HUES48 (cell line): ENCODE measurements at regions not wholly inside any gene's neighbourhood (a gene's known extent, or its start where the extent isn't known, plus 50 kb on each side); places are given as distances from the start of the nearest gene placed in this dataset.

Experiments used
- H3K27ac ChIP-seq: one replicate; pipeline ENCODE4 v1.7.0; 2013; ENCODE audit warnings: low read depth, low read length, inconsistent platforms
- H3K27me3 ChIP-seq: 2 replicates; pipeline ENCODE4 v1.6.1; 2013; ENCODE audit warnings: mild to moderate bottlenecking, low read length; ENCODE audit not compliant: control insufficient read depth, insufficient read depth
- H3K36me3 ChIP-seq: 2 replicates; pipeline ENCODE4 v1.6.1; 2013; ENCODE audit warnings: low read length; ENCODE audit not compliant: control insufficient read depth, insufficient read depth
- H3K4me1 ChIP-seq: 2 replicates; pipeline ENCODE4 v1.6.1; 2013; ENCODE audit warnings: mild to moderate bottlenecking, low read length; ENCODE audit not compliant: control insufficient read depth, insufficient read depth
- H3K4me3 ChIP-seq: 2 replicates; pipeline ENCODE4 v1.5.1; 2013; ENCODE audit warnings: mild to moderate bottlenecking, low read depth, low read length
- H3K9ac ChIP-seq: 2 replicates; pipeline ENCODE4 v1.6.1; 2013; ENCODE audit warnings: mild to moderate bottlenecking, low read depth, low read length, moderate library complexity
- H3K9me3 ChIP-seq: 2 replicates; pipeline ENCODE4 v1.6.1; 2013; ENCODE audit warnings: low read length; ENCODE audit not compliant: control insufficient read depth, insufficient read depth

DNA sequence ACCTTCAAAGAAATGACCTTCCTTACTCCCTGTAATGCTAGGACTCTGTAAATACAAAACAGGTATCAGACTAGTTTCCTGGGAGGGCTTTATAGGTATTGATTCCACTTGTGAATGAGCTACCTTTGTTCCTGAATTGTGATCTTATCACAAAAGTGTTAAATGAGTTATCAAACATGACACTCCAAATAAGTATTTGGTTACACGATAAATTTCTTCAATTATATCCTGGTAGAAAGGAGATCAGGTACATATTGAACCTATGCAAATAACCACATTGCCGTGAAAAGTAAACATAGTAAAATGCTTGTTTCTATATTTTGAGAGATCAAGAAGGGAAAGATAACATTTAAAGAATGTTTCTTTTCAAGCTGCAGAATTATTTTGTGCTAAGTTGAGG lies 285.3 kb downstream of the HIVEP2 start:
- Histone ChIP-seq H3K4me1 (no peaks in the 10 kb centered on the region), H3K27ac (no peak overlapping the region), H3K9me3 (peaks cover 18% of the 10 kb centered on the region), H3K36me3 (no peaks in the 10 kb centered on the region), H3K9ac (no peak overlapping the region), H3K4me3 (no peak overlapping the region), H3K27me3 (no peaks in the 10 kb centered on the region)

- no peak overlapping the region for H3K27ac ChIP-seq
- no peaks in the 10 kb centered on the region for H3K4me1 ChIP-seq
- H3K9ac ChIP-seq: no peak overlapping the region
- no peaks in the 10 kb centered on the region for H3K36me3 ChIP-seq
- no peak overlapping the region for H3K4me3 ChIP-seq
- peaks cover 20% of the 10 kb centered on the region for H3K9me3 ChIP-seq
- no peaks in the 10 kb centered on the region for H3K27me3 ChIP-seq
These were observed 279.6 kb downstream of the HIVEP2 start for GRCh38 chr6:142665393-142665792.

DNA sequence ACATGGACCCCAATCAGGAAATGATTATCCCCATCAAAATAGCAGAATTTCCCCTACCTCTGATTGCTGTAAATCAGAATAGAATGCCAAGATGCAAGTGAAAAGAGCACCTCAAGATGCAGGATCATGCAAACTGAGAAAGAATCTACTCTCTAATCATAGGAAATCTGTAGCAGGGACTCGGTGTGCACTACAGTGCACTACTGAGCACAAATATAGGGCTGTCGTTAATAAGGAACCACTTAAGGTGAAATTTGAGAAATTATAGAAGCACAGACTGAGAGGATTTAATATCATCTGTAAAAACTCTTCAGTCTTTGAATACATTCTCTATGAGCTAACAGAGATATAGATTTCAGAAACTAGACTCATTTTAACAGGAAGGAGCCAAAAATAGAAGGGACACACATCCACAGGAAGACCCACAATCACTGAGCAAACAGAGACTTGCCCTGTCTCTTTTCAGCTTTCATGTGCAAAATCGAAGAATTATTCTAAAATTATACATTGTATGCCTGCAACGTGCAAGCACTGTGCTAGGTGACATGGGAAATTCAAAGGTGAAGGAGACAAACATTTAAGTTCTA lies 278.3 kb downstream of the HIVEP2 start:
- H3K36me3 ChIP-seq: no peaks in the 10 kb centered on the region
- peaks cover 20% of the 10 kb centered on the region for H3K9me3 ChIP-seq
- H3K4me3 ChIP-seq: no peak overlapping the region
- H3K9ac ChIP-seq: no peak overlapping the region
- no peaks in the 10 kb centered on the region for H3K27me3 ChIP-seq
- H3K27ac ChIP-seq: no peak overlapping the region
- H3K4me1 ChIP-seq: no peaks in the 10 kb centered on the region

- Histone ChIP-seq H3K27me3 (no peaks in the 10 kb centered on the region), H3K4me1 (peaks cover 5% of the 10 kb centered on the region; the same call in 1 of the 2 replicates), H3K27ac (no peak overlapping the region), H3K4me3 (no peak overlapping the region), H3K36me3 (no peaks in the 10 kb centered on the region), H3K9me3 (0 out of 2 replicates have a peak, but pooled peaks cover 2% of the 10 kb centered on the region), H3K9ac (no peak overlapping the region)
These were observed 275.3 kb downstream of the HIVEP2 start for GRCh38 chr6:142669471-142670351.

GRCh38 chr6:142671791-142672190 lies 273.2 kb downstream of the HIVEP2 start:
- Histone ChIP-seq H3K4me1 (peaks cover 5% of the 10 kb centered on the region; the same call in 1 of the 2 replicates), H3K27ac (no peak overlapping the region), H3K4me3 (no peak overlapping the region)

DNA sequence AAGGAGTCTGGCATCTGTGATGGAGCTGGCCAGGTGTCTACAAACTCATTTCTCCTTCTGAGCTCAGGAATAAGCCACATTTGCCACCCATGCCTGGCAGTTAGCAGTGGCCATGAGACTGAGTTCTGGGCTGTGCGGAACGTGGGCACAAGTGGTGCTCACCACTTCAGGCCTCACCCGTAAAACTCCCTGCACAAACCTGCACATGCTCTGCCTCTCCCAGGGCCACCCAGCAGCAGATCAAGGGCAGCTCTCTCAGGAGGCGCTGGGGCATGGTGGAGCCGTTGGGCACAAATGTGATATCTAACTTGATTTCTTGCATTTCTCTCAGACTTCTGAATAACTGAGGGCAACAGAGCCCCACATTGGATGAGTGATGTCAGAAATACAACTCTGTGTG lies 269.5 kb downstream of the HIVEP2 start:
- Histone ChIP-seq H3K27ac (no peak overlapping the region), H3K36me3 (no peaks in the 10 kb centered on the region), H3K4me1 (peaks cover 5% of the 10 kb centered on the region; the same call in 1 of the 2 replicates), H3K9ac (no peak overlapping the region), H3K27me3 (no peaks in the 10 kb centered on the region; the same call in 1 of the 2 replicates), H3K9me3 (no peaks in the 10 kb centered on the region), H3K4me3 (no peak overlapping the region)

More at GRCh38 chr6:142671791-142672190, 273.2 kb downstream of the HIVEP2 start:
- no peak overlapping the region for H3K9ac ChIP-seq
- H3K36me3 ChIP-seq: no peaks in the 10 kb centered on the region
- H3K27me3 ChIP-seq: no peaks in the 10 kb centered on the region; the same call in 1 of the 2 replicates
- no peaks in the 10 kb centered on the region for H3K9me3 ChIP-seq

DNA sequence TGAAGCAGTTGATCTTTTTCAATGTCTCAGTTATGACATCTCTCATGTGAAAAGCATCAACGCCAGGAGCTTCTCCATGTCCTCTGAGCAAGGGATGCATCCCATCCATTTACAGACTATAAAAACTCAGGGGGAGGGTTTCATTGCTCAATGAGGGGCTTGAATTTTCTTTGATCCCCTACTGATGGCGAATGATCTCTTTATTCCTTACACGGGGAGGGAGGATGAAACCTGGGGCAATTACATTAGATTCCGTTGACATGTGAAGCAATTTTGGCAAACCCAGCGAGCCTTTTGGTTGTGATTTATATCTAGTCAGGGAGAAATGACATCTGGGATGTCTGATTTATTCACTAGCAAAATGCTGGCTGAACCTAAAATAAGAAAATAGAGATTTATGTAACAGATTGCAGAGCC lies 268.9 kb downstream of the HIVEP2 start:
- Histone ChIP-seq H3K4me3 (no peak overlapping the region), H3K27ac (no peak overlapping the region), H3K9me3 (no peaks in the 10 kb centered on the region), H3K27me3 (no peaks in the 10 kb centered on the region; the same call in 1 of the 2 replicates), H3K36me3 (no peaks in the 10 kb centered on the region), H3K4me1 (peaks cover 5% of the 10 kb centered on the region; the same call in 1 of the 2 replicates), H3K9ac (no peak overlapping the region)

GRCh38 chr6:142676647-142677192 lies 268.3 kb downstream of the HIVEP2 start:
- Histone ChIP-seq H3K4me3 (no peak overlapping the region), H3K4me1 (peaks cover 5% of the 10 kb centered on the region; the same call in 1 of the 2 replicates), H3K36me3 (no peaks in the 10 kb centered on the region), H3K9ac (no peak overlapping the region), H3K9me3 (no peaks in the 10 kb centered on the region), H3K27me3 (no peaks in the 10 kb centered on the region; the same call in 1 of the 2 replicates), H3K27ac (no peak overlapping the region)

GRCh38 chr6:142679907-142680700 lies 264.9 kb downstream of the HIVEP2 start:
- no peaks in the 10 kb centered on the region for H3K4me1 ChIP-seq
- no peak overlapping the region for H3K27ac ChIP-seq
- no peak overlapping the region for H3K4me3 ChIP-seq
- 0 out of 2 replicates have a peak, but pooled peaks cover 3% of the 10 kb centered on the region for H3K9me3 ChIP-seq
- no peaks in the 10 kb centered on the region; the same call in 1 of the 2 replicates for H3K27me3 ChIP-seq
- no peak overlapping the region for H3K9ac ChIP-seq
- no peaks in the 10 kb centered on the region for H3K36me3 ChIP-seq

DNA sequence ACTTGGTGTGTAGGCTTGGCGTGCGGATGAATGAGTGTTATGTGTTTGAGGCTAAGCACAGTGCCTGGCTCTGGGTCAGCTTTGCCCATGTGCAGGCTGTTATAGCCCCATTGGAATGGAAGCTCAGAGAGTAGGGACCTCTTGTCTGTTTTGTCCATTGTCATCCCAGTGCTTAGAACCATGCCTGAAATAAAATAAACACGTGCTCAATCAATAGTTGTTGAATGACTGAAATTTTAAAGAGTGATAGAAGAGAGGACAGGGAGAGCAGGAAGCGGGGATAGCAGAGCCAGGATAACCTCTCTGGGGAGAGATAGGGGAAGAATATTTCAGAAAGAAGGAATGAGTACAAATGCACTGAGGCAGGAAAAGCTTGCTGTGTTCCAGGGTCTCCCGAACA lies 263.9 kb downstream of the HIVEP2 start:
- Histone ChIP-seq H3K9me3 (0 out of 2 replicates have a peak, but pooled peaks cover 3% of the 10 kb centered on the region), H3K9ac (no peak overlapping the region), H3K4me3 (no peak overlapping the region), H3K36me3 (no peaks in the 10 kb centered on the region), H3K27ac (no peak overlapping the region), H3K4me1 (no peaks in the 10 kb centered on the region), H3K27me3 (no peaks in the 10 kb centered on the region; the same call in 1 of the 2 replicates)
